Large intestine (tissue), 3 donors: ENCODE measurements at regions not wholly inside any gene's neighbourhood (a gene's known extent, or its start where the extent isn't known, plus 50 kb on each side); places are given as distances from the start of the nearest gene placed in this dataset.

Source experiments
- DNase-seq, 2 donors: peaks; one replicate each; pipeline versions ENCODE4 v3.0.0 to v3.0.0-alpha.2; 2013
- H3K27ac ChIP-seq: one replicate; pipeline ENCODE4 v1.5.1; 2013; ENCODE audit warnings: low read length
- H3K27me3 ChIP-seq: 2 replicates; pipeline ENCODE4 v1.6.1; 2013; ENCODE audit warnings: low read length; ENCODE audit not compliant: control insufficient read depth, insufficient read depth
- H3K36me3 ChIP-seq: 2 replicates; pipeline ENCODE4 v1.6.1; 2013; ENCODE audit warnings: low read length; ENCODE audit not compliant: control insufficient read depth, insufficient read depth
- H3K4me1 ChIP-seq: one replicate; pipeline ENCODE4 v1.6.1; 2013; ENCODE audit warnings: low read length; ENCODE audit not compliant: control insufficient read depth, insufficient read depth
- H3K4me3 ChIP-seq: one replicate; pipeline ENCODE4 v1.5.1; 2013; ENCODE audit warnings: low read length
- H3K9me3 ChIP-seq: one replicate; pipeline ENCODE4 v1.6.1; 2013; ENCODE audit warnings: mild to moderate bottlenecking, low read depth, low read length, moderate library complexity; ENCODE audit not compliant: control insufficient read depth
- WGBS: methylation state at CpG from one replicate; pipeline ENCODE4 v1.1.5; 2013; ENCODE audit warnings: low lambda C conversion rate; ENCODE audit not compliant: insufficient coverage; 5-methylcytosine and 5-hydroxymethylcytosine counted together

GRCh38 chr4:43999669-44000068, 448.9 kb downstream of the KCTD8 start:
- no peak for DNase-seq
- Histone ChIP-seq H3K27ac (no peak overlapping the region), H3K36me3 (no peaks in the 10 kb centered on the region), H3K9me3 (no peaks in the 10 kb centered on the region), H3K4me3 (no peak overlapping the region), H3K4me1 (no peaks in the 10 kb centered on the region), H3K27me3 (no peaks in the 10 kb centered on the region)
- 67% methylated on average over 1 of the region's 1 CpG for WGBS

DNA sequence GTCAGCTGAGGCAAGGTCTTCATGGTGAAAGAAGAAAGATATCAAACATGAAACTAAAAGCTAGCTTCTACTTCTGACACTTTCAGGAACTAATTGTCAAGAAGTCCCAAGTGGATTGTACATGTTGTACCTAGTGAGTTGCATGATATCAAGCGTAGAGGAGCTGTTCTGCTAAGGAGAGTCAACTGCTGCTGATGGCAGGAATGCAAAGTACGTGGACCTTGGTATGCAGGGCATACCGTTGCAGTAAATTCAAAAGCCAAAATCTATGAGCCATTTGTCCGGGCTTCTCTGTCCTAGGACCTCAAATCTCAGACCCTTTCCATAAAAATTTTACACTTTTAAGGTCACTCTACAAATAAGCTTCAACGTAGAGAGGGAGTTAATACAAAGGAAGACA, 446.2 kb downstream of the KCTD8 start:
- DNase-seq: no peak
- no CpG with 5 or more reads among the region's 5 CpGs for WGBS
- H3K27me3 ChIP-seq: no peaks in the 10 kb centered on the region

GRCh38 chr4:44016570-44017421, 431.8 kb downstream of the KCTD8 start:
- H3K9me3 ChIP-seq: no peaks in the 10 kb centered on the region
- no peak overlapping the region for H3K4me3 ChIP-seq
- WGBS: 100% methylated on average over 1 of the region's 18 CpGs
- no peak for DNase-seq
- no peaks in the 10 kb centered on the region for H3K4me1 ChIP-seq
- H3K27me3 ChIP-seq: no peaks in the 10 kb centered on the region
- no peaks in the 10 kb centered on the region for H3K36me3 ChIP-seq
- no peak overlapping the region for H3K27ac ChIP-seq

More for the DNA sequence above, 446.2 kb downstream of the KCTD8 start:
- Histone ChIP-seq H3K27ac (no peak overlapping the region), H3K9me3 (no peaks in the 10 kb centered on the region), H3K4me3 (no peak overlapping the region), H3K4me1 (no peaks in the 10 kb centered on the region), H3K36me3 (no peaks in the 10 kb centered on the region)

GRCh38 chr4:44017422-44017739, 431.2 kb downstream of the KCTD8 start:
- H3K4me1 ChIP-seq: no peaks in the 10 kb centered on the region
- H3K27me3 ChIP-seq: no peaks in the 10 kb centered on the region
- no peak for DNase-seq
- H3K27ac ChIP-seq: no peak overlapping the region
- WGBS: 86% methylated on average over 1 of the region's 3 CpGs
- no peaks in the 10 kb centered on the region for H3K36me3 ChIP-seq
- H3K9me3 ChIP-seq: no peaks in the 10 kb centered on the region
- no peak overlapping the region for H3K4me3 ChIP-seq

DNA sequence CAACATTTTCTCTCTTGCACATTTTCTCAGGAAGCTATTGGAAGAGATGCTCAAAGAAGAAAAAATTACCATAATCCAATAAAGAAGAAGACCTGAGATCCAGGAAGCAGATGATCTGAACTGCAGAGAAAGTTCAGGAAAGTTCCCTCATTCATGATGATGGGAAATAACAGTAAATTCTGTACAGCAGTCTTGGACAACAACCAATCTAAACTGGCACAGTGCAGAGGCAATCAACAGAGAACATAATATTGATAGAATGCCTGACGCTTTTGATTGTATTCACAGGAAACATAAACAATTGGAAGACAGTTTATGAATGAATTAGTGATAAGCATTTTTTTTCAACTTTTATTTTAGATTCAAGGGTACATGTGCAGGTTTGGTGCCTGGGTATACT, 428.9 kb downstream of the KCTD8 start:
- H3K4me3 ChIP-seq: no peak overlapping the region
- no peaks in the 10 kb centered on the region for H3K27me3 ChIP-seq
- H3K36me3 ChIP-seq: no peaks in the 10 kb centered on the region
- no peak for DNase-seq
- H3K27ac ChIP-seq: no peak overlapping the region
- WGBS: no CpG with 5 or more reads among the region's 1 CpG
- H3K4me1 ChIP-seq: no peaks in the 10 kb centered on the region
- H3K9me3 ChIP-seq: no peaks in the 10 kb centered on the region

GRCh38 chr4:44025376-44026020, 423.1 kb downstream of the KCTD8 start:
- 86% methylated on average over 1 of the region's 3 CpGs for WGBS
- H3K9me3 ChIP-seq: no peaks in the 10 kb centered on the region
- H3K4me3 ChIP-seq: no peak overlapping the region
- no peaks in the 10 kb centered on the region for H3K36me3 ChIP-seq
- H3K27me3 ChIP-seq: no peaks in the 10 kb centered on the region
- H3K4me1 ChIP-seq: no peaks in the 10 kb centered on the region
- no peak for DNase-seq
- no peak overlapping the region for H3K27ac ChIP-seq

DNA sequence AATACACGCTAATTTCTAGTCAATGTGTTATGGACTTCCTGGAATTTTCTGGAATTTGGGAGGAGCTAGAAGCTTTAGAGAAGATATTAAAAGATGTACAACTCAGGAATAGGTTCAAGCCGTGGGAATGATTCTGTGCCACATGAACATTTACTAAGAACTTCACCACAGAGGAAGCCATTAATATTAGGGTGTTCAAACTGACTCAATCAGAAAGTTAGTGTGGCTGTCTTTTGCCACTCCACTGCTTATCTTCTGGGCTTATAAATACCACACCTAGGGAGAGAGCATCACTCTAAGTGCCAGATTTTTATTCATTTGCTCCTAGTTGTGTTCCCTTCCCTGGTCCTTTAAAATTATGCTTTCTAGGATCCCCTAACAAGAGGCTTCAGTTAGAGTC, 409.8 kb downstream of the KCTD8 start:
- Histone ChIP-seq H3K4me3 (no peak overlapping the region), H3K27me3 (no peaks in the 10 kb centered on the region), H3K4me1 (no peaks in the 10 kb centered on the region), H3K9me3 (no peaks in the 10 kb centered on the region), H3K27ac (no peak overlapping the region), H3K36me3 (no peaks in the 10 kb centered on the region)
- WGBS: 100% methylated on average over 1 of the region's 2 CpGs
- no peak for DNase-seq

DNA sequence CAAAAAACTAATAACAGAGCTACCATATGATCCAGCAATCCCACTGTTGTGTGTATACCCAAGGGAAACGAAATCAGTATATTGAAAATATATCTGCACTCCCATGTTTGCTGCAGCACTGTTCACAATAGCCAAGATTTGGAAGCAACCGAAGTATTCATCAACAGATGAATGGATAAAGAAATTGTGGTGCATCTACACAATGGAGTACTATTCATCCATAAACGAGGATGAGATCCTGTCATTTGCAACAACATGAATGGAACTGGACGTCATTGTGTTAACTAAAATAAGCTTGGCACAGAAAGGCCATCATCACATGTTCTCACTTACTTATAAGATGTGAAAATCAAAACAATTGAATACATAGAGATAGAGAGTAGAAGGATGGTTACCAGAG, 402.1 kb downstream of the KCTD8 start:
- no peak overlapping the region for H3K27ac ChIP-seq
- H3K27me3 ChIP-seq: no peaks in the 10 kb centered on the region
- no peaks in the 10 kb centered on the region for H3K4me1 ChIP-seq
- no peaks in the 10 kb centered on the region for H3K36me3 ChIP-seq
- no peak overlapping the region for H3K4me3 ChIP-seq
- H3K9me3 ChIP-seq: no peaks in the 10 kb centered on the region
- no peak for DNase-seq
- 100% methylated on average over 1 of the region's 4 CpGs for WGBS

DNA sequence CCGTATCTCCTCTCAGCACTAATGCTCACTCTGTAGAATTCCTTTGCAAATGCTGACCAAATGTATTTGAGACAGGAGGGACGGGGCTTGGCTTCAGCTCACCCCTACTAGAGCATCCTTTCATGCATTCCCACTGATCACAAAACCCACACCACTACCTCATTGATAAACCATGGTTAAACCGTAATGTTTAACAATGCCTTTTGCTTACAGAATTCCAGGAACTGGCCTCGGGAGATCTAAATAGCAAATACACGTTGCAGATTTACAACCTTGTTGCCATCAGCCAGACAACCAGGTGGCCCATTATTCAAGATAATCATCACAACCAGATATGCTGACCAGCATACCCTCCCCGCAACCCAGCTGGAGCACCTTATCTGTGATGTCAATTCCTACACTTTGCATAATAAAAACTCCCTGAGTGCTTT, 391.9 kb downstream of the KCTD8 start:
- Histone ChIP-seq H3K36me3 (no peaks in the 10 kb centered on the region), H3K4me1 (no peaks in the 10 kb centered on the region), H3K27me3 (no peaks in the 10 kb centered on the region), H3K4me3 (no peak overlapping the region), H3K27ac (no peak overlapping the region), H3K9me3 (no peaks in the 10 kb centered on the region)
- no CpG with 5 or more reads among the region's 6 CpGs for WGBS
- DNase-seq: peak in 1 of 2 donors; percentile 24

GRCh38 chr4:44070843-44071242, 377.8 kb downstream of the KCTD8 start:
- no peak for DNase-seq
- no CpG with 5 or more reads among the region's 6 CpGs for WGBS
- no peaks in the 10 kb centered on the region for H3K36me3 ChIP-seq
- H3K27me3 ChIP-seq: no peaks in the 10 kb centered on the region
- no peaks in the 10 kb centered on the region for H3K4me1 ChIP-seq
- no peak overlapping the region for H3K4me3 ChIP-seq
- H3K27ac ChIP-seq: no peak overlapping the region
- H3K9me3 ChIP-seq: peaks cover 3% of the 10 kb centered on the region
